Stimulated activated CD4-positive, alpha-beta T cell treated with anti-CD3 and anti-CD28 coated beads, TNF-alpha, amount 100 ng/mL, for 4 hours (primary cell): ENCODE measurements at regions not wholly inside any gene's neighbourhood (a gene's known extent, or its start where the extent isn't known, plus 50 kb on each side); places are given as distances from the start of the nearest gene placed in this dataset.
"Not testable (repeated sequence)": the region's sequence is repeated elsewhere in the genome, so short reads cannot be mapped to it uniquely, and the experiment has no call there.

Source experiments
- DNase-seq, 3 experiments: peaks; one replicate each; pipeline ENCODE4 v3.0.0-alpha.2; 2020; ENCODE audit warnings: low read depth in 3 of 3

DNA sequence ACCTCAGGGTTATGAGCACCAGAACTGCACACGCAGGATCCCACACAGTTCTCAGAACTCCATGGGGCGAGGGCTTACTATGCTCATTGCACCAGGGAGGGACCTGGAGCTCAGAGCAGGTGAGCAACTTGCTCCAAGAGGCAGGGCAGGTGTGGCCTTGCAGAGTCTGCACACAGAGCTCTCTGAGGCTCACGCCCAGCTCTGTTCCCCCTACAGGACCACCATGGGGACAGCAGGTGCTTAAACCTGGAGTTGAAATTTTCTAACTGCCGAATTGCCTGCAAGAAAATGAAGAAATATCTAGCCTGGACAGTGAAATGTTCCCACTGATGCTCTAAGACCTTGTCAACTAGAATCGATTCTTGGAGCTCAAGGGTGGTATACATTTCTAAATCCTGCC, 49.9 kb upstream of the MSMB start:
- DNase-seq: not testable (repeated sequence)

DNA sequence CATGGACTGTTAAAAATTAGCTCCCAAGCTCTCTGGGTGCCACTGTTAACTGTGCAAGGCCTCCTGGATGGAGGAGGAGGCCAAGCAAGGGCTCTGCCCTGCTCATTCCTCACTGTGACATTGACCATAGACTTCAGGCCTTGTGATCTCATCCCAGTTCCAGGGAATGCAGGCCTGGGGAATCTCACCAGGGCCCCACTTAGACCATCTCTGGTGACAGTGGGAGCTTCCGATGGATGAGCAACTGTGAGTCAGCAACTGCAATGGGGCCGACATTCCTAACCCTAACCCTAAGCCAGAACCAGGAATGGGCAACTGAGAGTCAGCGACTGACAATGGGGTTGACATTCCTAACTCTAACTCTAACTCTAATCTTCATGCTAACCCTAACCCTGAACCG, 50.4 kb upstream of the MSMB start:
- no peak for DNase-seq

DNA sequence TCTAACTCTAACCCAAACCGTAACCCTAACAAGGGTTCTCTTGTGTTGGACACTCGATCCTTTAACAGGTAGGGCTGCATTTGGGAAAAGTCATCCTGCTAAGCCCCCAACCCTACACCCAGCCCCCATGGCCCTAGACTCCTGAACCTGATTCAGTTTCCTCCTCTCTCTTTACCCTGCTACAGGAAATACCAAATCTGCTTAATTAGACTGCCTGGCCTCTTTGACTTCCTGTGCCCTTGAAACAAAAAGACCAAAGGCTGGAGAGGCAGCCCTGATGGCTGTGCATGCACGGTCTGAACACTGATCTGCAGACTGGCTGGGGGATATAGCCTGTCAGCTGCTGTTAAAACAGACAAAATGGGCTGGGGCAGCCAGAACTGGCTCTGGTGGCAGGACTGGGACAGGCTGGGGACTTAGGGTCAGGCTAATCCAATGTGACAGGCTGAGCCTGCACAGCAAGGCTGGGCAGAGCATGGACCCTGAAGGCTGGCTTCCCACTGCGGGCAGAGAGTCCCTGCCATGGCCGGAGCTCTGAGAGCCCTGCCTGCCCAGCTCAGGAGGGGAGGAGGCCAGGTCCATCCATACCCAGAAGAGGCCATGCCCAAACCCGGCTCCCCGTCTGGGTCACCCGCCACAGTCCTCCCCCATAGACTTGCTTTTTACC, 51.0 kb upstream of the MSMB start:
- DNase-seq: no peak

DNA sequence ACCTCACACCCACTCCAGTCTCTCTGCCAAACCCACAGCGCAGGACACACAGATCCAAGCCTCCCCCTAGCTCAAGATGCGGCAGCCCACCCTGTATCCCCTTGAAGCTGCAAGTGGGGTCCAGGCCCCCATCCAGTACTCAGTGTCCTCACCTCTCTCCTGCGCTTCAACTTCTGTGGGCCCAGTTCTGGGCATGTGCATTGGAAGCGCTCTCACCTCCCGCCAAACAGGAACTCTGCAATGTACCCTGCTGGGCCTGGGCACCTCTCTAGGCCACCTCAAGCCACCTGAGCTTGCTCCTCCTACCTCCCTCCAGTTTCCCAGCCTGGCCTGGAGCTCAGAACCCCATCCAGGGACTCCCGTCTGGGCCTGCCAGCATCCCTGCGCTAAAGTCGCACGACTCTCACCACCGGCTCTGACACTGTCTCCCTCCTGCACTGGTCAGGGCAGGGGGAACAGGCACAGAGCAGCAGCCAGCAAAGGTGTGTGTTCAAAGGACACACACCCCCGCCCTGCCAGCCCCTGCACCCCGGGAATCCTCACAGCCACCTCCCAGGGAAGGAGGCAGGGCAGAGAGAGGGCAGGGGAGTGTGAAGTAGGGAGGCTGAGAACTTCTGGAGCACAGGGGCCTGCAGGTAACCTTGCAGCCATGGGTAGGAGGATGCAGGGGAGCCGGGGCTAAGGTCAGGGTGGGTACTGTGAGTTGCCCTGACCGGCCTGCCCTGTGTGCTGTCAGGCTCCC, 51.7 kb upstream of the MSMB start:
- no peak for DNase-seq

DNA sequence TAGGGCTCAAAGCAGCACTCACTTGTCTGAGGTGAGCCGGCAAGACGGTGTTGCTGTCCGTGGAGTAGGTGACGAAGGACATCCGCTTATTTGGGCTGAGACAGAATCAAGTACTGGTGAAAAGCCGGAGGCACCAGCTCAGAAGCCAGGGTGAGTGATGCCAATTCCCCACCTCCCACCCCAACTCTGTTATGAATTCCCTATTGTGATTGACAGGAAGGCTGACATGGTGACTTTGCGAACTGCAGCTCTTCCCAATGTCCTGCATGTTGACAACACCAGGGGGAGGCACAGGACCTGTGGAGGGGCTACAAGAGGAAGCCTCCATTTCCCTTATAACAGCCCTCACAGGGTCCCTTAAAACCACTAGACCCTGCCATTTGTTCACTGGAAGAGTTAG, 52.3 kb upstream of the MSMB start:
- DNase-seq: no peak

DNA sequence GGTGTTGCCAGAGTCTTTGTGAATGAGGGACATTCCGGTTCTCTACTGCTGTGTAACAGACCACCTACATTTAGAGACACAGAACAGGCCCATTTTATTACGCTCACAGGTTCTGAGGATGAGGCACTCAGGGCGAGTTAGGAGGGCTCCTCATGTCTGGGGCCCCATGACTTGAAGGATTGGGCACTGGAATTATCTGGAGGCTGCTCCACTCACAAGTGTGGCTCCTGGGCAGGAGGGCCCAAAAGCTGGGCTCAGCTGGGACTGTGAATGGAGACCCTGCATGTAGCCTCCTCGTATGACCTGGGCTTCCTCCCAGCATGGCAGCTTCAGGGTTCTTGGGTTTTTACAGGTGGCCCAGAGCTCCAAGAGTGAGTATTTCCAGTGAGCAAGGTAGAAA, 52.9 kb upstream of the MSMB start:
- not testable (repeated sequence) for DNase-seq

DNA sequence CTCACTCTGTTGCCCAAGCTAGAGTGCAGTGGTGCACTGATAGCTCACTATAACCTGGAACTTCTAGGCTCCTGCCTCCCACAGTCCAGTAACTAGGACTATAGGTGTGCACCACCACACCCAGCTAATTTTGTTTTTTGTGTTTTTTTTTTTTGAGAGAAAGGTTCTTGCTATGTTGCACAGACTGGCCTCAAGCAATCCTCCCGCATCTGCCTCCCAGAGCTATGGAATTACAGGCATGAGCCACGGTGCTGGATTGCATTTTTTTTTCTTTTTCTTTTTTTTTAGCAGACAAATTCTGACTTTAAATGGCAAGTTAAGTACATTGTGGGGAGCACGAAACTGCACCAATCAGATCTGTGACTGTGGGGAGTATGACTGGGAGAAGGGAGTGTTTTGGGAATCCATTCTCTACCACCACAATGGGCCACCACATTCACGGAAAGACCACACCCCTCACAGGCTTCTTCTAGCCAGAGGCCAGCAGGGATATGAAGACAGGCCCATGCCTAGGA, 58.1 kb upstream of the MSMB start:
- no peak for DNase-seq

DNA sequence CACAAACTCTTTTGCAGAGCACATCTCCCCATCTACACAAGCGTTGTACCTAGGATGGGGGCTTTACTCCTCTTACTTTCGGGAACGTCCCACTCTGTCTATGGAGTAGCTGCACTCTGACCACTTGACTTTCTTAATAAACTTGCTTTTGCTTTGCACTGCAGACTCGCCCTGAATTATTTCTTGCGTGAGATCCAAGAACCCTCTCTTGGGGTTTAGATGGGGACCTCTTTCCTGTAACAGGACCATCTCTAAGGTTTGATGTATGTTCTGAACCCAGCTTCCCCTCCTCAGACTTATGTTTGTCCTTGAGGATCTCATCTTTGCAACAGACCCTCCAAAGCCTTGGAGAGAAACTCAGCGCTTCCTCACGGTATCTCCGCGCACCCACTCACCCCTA, 59.3 kb upstream of the MSMB start:
- DNase-seq: not testable (repeated sequence)

DNA sequence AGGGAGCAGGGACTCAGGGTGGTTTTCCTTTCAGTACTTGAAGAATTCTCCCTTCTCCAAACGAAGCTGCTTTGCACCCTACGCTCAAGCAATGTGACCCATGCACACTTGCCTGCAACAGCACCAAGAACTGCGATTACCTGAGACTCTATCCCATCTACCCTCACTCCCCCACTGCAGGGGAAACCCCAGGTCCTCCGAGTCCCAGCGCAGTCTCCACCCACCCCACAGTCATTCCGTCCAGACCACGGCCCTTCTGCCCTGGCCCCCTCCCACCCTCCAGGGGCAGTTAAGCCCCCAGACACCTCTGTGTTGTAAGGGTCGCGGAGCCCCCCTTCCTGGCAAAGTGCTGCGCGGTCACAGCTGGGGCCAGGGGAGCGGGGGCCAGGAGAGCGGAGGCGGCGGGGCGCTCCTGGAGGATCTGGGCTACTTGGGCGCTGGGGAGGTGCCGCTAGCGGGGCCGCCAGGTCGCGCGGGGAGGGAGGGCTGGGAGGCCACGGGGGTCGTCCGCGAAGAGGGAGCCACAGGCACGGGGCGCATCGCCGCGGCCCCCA, 59.9 kb upstream of the MSMB start:
- DNase-seq: not testable (repeated sequence)

DNA sequence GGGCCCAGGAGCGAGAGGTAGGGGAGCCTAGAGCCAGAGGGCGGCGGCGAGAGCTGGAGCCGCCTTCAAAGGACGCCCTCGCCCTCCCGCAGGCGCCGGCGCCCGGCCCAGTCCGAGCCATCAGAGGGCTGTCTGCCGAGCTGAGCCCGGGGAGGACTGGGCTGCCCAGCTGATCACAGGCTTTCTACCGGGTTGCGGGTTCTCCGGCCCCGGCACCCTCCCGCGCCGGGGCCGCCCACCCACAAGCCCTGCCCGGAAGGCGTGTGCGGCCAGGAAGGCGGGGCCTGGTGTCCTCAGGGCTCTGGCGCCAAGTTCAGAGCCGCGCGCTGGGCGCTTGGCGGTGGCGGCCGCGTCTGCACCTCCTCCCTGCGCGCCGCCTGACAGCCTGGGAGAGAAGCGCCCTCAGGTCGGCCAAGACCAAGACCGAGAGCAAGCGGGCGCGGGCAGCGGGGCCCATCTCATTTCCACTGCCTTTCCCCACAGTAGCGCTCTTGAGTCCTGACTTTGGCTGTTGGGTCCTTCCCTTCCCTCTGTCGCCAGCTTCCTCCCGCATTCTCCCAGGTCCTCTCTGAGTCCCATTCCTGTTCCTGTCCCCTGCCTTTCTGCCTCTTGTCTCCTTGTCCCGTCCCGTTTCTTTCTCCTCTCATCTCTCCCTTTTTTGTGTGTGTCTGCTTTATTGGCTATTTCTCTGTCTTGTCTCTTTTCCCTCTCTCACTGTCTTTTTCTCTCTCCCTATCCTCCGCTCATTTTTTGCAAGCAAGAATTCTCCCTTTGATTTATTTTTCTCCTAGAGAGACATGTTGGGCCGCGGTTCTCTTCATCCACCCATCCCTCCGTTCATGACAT, 60.6 kb upstream of the MSMB start:
- DNase-seq: no peak

DNA sequence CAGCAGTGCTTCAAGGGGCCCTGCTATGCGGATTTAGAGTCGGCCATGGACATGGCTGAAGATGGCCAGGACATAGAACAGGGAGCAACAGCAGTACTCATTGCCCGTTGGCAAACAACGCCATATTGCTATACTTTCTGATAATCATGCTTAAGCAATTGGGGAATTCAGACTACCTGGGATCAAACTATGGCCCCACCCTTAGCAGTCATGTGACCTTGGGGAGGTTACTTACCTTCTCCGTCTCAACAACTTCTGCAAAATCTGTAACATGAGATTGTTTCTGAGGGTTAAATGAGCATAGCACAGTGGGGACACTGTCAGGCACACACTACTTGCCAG, 62.1 kb upstream of the MSMB start:
- DNase-seq: not testable (repeated sequence)

DNA sequence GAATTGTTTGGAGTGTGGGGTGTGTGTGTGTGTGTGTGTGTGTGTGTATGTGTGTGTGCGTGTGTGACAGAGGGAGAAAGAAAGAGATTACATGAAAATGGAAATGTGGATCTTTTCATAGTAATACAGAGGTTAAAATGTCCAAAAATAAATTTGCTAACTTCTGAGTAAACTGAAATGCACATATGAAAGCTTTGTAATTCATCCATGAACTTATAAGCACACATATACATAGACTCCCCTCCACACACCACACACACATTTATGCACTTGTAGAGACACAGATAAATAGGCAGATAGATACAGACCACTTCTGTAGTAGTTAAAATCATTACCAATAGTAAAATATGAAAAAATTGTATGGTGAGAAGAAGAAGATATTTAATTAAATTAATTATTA, 108.2 kb upstream of the MSMB start:
- DNase-seq: not testable (repeated sequence)

DNA sequence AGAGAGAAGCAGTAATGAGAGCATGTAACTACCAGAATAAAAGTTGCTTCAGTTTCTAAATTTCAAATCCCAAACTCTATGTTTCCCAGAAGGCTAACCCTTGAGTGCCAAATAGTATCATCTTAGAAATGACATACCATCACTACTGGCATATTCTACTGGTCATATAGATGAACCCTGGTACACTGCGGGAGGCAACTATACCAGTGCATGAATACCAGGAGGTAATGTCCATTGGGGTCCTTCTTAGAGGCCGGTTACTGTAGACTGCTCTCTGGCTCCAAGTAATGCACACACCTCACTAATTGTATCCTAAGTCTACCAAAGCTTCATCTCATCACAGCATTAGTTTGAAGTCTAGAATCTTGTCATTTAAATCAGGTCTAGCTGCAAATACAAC, 108.6 kb upstream of the MSMB start:
- DNase-seq: not testable (repeated sequence)

DNA sequence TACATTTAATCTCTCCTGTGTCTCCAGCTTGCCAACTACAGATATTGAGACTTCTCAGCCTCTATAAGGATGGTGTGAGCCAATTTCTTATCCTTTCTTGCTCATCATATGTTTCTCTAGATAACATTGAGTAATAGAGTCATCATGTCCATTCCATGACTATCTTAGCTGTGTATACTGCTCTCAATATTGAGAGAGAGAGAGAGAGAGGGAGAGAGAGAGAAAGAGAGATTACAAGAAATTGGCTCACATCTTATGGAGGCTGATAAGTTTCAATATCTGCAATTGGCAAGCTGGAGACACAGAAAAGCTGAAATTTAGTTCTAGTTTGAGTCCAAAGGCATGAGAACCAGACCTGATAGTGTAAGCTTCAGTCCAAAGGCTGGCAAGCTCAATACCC, 110.8 kb upstream of the MSMB start:
- not testable (repeated sequence) for DNase-seq

DNA sequence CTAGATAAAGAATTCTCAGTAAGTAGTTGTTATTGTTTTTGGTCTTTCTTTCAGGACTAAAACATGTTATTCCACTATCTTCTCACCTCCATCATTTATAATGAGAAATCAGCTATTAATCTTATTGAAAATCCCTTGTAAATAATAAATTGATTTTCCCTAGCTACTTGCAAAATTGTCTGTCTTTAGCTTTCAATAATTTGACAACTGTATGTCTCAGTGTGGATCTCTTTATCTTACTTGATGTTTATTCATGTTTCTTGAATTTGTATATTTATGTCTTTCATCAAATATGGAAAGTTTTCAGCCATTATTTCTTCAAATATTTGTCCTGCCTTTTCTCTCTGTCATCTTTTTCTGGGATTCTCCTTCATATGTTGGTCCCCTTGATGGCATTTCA, 117.1 kb upstream of the ANTXRL start:
- no peak for DNase-seq

DNA sequence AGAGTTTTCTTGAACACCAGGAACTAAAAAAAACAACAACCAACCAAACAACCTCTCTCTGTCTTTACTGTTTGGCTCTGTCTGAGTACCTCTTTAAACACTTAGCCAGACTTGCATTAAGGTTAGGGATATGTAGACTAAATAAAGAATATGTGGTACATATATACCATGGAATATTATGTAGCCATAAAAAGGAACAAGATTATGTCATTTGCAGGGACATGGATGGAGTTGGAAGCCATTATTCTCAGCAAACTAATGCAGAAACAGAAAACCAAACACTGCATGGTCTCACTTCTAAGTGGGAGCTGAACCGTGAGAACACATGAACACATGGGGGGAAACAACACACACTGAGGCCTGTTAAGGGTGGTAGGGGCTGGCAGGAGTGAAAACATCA, 116.0 kb upstream of the ANTXRL start:
- no peak for DNase-seq

DNA sequence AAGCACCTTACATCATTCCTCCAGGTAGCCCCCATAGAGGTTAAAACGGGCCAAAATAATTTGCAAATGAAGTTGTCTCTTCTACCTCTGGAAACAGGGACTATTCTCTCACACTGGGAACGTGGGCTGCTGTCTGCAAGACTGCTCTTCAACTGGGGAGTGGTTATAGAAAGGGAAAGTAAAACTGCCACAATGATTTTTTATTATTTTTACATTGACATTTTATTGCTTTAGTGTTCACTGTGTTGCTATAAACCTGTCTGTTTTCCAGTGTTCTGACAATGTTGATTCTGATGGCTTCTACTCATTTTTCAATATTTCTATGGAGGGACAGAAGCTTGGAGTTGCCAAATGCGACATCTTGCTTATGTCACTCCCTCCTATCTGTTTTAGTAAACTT, 115.1 kb upstream of the ANTXRL start:
- DNase-seq: no peak

DNA sequence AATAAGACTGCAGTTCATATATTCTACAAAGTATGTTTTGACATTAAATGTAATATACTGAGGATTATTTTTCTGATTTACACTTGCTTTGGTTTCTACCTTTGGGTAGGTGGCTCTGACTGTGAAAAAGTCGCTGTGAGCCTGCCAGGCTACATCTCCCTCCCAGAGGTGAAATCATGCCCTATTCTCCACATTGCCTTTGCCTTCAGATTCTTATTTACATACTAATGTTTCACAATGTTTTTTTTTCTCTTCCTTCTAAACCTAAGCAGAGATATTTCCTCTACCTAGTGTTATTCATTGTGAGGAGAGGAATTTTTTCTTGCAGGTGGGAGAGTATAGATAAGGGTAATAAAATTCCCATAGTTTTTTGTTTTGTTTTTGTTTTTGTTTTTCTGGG, 111.5 kb upstream of the ANTXRL start:
- DNase-seq: no peak

DNA sequence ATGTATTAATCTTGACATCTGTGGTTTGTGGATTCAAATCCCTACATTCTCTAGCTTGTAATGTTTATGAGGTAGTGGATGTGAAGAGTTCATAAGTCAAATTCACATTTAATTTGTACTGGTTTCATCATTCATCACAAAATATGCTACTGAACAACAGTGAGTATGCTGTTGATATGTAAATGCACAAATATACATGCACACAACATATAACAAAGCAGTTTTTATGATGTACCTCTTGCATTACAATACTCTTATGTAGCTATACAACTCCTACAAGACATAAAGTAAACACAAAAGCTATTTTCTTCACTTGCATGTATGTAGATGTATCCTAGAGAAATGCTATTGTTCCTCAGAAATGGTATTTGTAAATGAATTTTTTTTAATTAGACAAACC, 111.0 kb upstream of the ANTXRL start:
- DNase-seq: no peak

DNA sequence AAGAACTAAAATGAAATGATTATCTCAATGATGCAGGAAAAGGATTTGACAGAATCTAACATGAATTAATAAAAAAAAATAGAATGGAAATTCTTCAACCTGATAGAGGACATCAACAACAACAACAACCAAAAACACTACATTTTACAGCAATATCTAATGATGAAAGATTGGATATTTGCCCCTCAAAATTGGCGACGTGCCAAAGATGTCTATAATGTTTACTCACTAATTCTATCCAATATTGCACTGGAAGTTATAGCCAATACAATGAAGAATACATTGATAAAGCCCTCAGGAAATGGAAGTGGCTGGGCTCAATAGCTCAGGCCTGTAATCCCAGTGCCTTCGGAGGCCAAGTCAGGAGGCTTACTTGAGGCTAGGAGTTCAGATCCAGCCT, 99.4 kb upstream of the ANTXRL start:
- DNase-seq: not testable (repeated sequence)

DNA sequence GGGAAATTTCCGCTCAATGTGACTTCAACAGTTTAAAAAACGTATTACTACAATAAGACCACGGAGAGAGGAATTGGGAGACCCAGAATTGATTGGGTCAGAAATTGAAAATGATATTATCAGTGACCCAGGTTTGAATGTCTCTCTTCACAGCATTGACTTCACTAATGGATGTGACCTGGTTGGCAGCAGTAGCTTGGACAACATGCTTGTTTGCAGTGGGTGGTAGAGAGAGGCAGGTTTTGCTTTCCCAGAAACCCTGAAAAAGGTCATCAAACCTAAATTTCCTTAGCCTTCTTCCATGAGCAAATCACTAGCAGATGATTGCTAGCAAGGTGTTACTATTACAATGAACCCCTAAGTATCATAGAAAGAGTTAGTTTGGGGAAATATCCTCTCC, 89.7 kb upstream of the ANTXRL start:
- no peak for DNase-seq

DNA sequence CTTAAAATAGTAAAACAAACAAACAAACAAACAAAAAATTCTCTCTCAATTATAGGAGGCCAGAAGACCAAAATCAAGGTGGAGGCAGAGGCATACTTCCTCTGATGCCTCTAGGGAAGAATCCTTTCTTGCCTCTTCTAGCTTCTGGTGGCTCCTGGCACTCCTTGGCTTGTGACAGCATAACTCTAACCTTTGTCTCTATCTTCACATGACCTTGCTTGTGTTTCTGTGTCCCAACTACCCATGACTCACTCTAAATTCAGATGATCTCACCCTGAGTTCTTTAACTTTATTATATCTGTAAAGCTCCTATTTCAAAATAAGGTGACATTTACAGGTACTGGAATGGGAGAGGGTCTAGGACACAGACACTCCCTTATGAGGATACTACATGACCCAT, 88.3 kb upstream of the ANTXRL start:
- no peak for DNase-seq
